Stomach smooth muscle (tissue), 2 donors: ENCODE measurements at regions not wholly inside any gene's neighbourhood (a gene's known extent, or its start where the extent isn't known, plus 50 kb on each side); places are given as distances from the start of the nearest gene placed in this dataset.

Experiments used
- H3K27ac ChIP-seq: one replicate; pipeline ENCODE4 v1.7.0; 2013; ENCODE audit warnings: mild to moderate bottlenecking, low read length, inconsistent platforms
- H3K27me3 ChIP-seq, 2 donors: one replicate each; pipeline ENCODE4 v1.7.0; 2013; ENCODE audit warnings: low read length in 2 of 2; ENCODE audit not compliant: insufficient read depth in 2 of 2, control insufficient read depth in 1 of 2
- H3K36me3 ChIP-seq, 2 donors: one replicate each; pipeline ENCODE4 v1.7.0; 2013; ENCODE audit warnings: low read length in 2 of 2; ENCODE audit not compliant: control insufficient read depth in 2 of 2, insufficient read depth in 2 of 2
- H3K4me1 ChIP-seq: one replicate; pipeline ENCODE4 v1.7.0; 2013; ENCODE audit warnings: low read length; ENCODE audit not compliant: control insufficient read depth, insufficient read depth
- H3K4me3 ChIP-seq, 2 donors: one replicate each; pipeline ENCODE4 v1.7.0; 2013; ENCODE audit warnings: low read length in 2 of 2
- H3K9ac ChIP-seq, 2 donors: one replicate each; pipeline ENCODE4 v1.7.0; 2013; ENCODE audit warnings: low read length in 2 of 2, mild to moderate bottlenecking in 1 of 2
- H3K9me3 ChIP-seq, 2 donors: one replicate each; pipeline ENCODE4 v1.7.0; 2013; ENCODE audit warnings: low read length in 2 of 2; ENCODE audit not compliant: control insufficient read depth in 2 of 2
- donor health status: healthy.
- donor health status: Pancreatic carcinoma.

DNA sequence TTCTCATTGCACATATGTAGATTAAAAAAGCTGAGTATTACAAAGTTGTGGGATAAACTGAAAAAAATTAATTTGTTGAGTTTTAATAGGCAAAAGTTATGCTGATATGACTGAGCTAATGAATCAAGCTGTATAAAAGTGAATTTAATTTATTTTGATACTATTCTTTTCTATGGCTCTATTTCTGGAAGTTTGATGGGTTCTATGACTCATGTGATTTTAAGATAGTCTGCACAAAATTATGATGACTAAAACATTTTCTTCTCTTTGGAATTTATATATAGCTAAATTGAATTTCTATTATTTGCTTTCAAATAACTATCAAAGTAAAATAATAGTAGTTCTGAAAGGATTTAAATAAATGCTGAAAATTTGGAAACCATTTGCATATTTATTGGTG, 71.0 kb upstream of the MMADHC start:
- H3K27me3 ChIP-seq: no peaks in the 10 kb centered on the region
- no peaks in the 10 kb centered on the region for H3K4me1 ChIP-seq
- H3K36me3 ChIP-seq: no peaks in the 10 kb centered on the region
- no peaks in the 10 kb centered on the region for H3K9me3 ChIP-seq
- H3K4me3 ChIP-seq: no peak overlapping the region
- no peak overlapping the region for H3K9ac ChIP-seq
- no peak overlapping the region for H3K27ac ChIP-seq

DNA sequence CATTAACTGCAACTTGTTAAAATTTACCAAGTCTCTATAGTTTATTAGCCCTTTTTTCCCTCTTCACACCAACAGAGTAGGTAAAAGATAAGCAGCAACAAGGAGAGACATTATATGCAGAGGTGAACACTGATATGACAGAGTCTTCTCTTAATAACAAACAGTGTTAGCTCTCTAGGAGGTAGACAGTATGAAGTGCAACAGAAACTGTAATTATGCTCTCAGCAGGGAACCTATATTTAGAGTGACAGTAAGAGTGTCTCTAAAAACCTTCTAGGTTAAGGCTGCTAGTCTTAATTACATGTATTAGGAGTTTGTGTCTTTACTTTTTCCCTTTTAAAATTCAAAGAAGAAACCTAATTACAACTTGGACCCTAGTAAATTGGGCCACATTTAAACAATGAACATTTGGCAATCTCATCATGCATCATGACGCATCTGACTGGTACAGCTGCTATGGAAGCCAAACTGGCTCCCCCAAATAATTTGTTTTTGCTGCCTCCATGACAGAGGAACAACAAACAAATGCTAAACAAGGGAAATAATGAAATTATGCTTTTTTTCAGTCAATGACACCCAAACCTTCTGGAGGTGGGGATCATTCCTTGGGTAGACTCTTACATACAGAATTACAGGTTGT, 69.9 kb upstream of the MMADHC start:
- no peak overlapping the region for H3K4me3 ChIP-seq
- no peaks in the 10 kb centered on the region for H3K27me3 ChIP-seq
- no peaks in the 10 kb centered on the region for H3K36me3 ChIP-seq
- no peaks in the 10 kb centered on the region for H3K4me1 ChIP-seq
- no peak overlapping the region for H3K9ac ChIP-seq
- no peaks in the 10 kb centered on the region for H3K9me3 ChIP-seq
- no peak overlapping the region for H3K27ac ChIP-seq

DNA sequence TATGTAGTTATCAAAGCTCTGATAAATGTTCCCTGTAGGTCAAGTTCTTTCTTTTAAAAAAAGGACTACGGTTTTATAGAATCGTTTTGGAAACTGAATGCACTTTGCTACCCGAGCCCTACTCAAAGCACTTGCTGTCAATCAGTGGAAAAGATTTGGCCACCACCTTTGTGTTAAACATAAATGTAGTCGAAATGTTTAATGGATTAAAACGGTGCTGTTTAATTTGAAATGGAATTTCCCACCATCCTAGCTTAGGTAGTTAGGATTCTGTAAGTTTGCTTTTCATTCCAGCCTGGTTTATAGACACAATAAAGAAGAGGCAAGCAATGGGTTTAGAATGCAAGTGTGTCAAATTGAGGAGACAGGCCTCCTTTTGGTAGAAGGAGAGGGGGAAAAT, 69.4 kb upstream of the MMADHC start:
- Histone ChIP-seq H3K9ac (no peak overlapping the region), H3K36me3 (no peaks in the 10 kb centered on the region), H3K27ac (no peak overlapping the region), H3K27me3 (no peaks in the 10 kb centered on the region), H3K9me3 (no peaks in the 10 kb centered on the region), H3K4me3 (no peak overlapping the region), H3K4me1 (no peaks in the 10 kb centered on the region)

DNA sequence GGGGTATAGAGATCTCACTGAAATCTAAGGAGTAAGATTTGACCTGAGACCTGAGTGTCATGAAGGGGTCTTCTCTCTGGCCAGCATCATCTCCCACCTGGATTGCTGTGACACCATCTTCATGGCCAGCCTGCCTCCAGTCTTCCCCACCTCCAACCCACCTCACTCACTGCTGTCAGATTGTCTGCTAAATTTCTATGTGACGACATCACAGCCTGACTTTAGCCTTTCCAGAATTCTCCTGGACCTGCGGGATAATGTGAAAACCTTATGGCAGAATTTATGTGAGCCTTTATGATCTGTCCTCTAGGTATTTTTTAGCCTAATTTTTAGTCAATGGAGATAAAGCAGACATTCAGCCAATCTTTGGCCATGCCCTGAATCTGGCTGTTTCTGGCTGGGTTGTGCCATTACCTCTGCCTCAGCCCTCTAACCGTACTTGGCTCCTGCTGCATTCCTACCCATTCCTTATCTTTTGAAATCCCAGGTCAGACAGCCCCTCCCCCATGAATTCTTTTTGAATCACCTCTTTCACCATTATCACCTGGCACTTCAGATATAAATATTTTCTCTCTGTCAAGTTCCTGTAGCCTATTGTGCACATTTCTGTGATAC, 66.4 kb upstream of the MMADHC start:
- Histone ChIP-seq H3K27ac (no peak overlapping the region), H3K27me3 (no peaks in the 10 kb centered on the region), H3K4me3 (no peak overlapping the region), H3K4me1 (no peaks in the 10 kb centered on the region), H3K9ac (no peak overlapping the region), H3K9me3 (no peaks in the 10 kb centered on the region), H3K36me3 (no peaks in the 10 kb centered on the region)

DNA sequence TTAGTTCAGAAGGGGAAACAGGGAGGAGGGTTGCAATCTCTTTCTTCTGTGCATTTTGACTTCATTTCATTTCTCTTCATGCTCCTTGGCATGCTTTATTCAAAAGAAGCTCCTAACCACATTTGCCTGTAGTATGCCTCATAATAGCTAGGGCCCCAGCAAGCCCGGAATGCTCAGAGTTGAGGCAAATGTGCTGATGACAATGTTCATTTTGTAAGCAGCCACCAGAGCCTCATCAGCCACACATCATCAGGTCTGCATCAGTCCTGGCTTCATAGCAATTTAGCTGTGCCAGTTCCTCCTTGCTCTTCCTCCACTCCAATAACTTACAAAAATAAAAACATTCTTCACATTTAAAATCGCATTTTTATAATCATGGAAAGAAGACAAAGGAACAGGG, 65.4 kb upstream of the MMADHC start:
- Histone ChIP-seq H3K27me3 (no peaks in the 10 kb centered on the region), H3K9ac (no peak overlapping the region), H3K4me1 (no peaks in the 10 kb centered on the region), H3K27ac (no peak overlapping the region), H3K9me3 (no peaks in the 10 kb centered on the region), H3K36me3 (no peaks in the 10 kb centered on the region), H3K4me3 (no peak overlapping the region)

DNA sequence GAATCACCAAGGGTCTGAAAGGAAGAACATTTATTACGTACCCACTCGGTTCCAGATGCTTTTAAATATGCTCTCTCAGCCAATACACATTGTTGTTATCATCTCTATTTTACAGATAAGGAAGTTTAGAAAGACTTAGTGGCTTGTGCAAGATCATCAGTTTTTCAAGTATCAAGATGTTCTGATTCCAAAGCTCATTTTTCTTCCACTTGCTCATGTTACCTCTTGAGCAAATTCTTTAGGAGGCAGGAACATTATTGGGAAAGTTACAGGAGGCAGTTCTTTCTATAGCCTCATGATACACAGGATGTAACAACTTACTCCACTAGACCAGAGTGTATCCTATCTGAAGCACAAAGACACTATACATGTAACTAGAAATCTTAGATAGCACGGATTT, 65.0 kb upstream of the MMADHC start:
- Histone ChIP-seq H3K9ac (no peak overlapping the region), H3K4me1 (no peaks in the 10 kb centered on the region), H3K9me3 (no peaks in the 10 kb centered on the region), H3K4me3 (no peak overlapping the region), H3K36me3 (no peaks in the 10 kb centered on the region), H3K27ac (no peak overlapping the region), H3K27me3 (no peaks in the 10 kb centered on the region)

DNA sequence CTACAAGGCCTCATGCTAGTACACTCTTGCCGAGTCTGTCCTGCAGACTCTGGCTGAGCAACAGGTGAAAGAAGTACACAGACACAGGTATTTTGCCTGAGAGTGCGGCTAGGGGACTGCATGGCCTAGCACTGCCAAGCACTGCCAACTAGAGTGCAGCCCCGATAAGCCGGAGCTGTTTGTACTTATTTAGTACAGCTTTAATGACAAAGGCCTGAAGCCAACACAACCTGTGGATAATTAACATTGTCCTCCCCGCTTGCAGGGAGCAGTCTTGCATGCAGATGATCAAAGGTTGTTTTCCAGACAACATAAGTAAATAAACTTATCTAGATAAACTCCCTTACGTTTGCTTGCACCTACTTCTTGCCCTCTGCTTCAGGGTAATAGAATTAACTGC, 63.7 kb upstream of the MMADHC start:
- no peak overlapping the region for H3K9ac ChIP-seq
- H3K9me3 ChIP-seq: no peaks in the 10 kb centered on the region
- no peaks in the 10 kb centered on the region for H3K36me3 ChIP-seq
- H3K4me1 ChIP-seq: no peaks in the 10 kb centered on the region
- H3K4me3 ChIP-seq: no peak overlapping the region
- H3K27ac ChIP-seq: no peak overlapping the region
- no peaks in the 10 kb centered on the region for H3K27me3 ChIP-seq

DNA sequence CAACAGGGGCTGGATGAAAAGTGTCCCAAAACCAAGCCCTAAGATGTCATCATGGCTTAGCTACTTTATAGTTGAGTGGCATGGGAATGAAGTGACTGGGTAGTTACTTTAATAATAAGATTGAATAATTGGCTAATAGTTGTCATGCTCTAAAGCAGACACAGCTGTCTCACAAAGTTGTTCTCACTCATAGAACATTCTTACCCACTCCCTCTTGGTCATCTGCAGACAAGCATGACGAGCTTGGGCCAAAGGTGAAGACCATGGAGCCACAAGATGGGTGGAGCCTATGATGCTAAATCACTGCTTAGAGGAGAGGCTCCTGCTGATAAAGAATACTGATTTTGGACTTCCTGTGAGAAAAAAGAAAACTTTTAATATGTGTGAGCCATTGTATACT, 62.4 kb upstream of the MMADHC start:
- Histone ChIP-seq H3K4me3 (no peak overlapping the region), H3K9ac (no peak overlapping the region), H3K4me1 (no peaks in the 10 kb centered on the region), H3K9me3 (no peaks in the 10 kb centered on the region), H3K27ac (no peak overlapping the region), H3K27me3 (no peaks in the 10 kb centered on the region), H3K36me3 (no peaks in the 10 kb centered on the region)

DNA sequence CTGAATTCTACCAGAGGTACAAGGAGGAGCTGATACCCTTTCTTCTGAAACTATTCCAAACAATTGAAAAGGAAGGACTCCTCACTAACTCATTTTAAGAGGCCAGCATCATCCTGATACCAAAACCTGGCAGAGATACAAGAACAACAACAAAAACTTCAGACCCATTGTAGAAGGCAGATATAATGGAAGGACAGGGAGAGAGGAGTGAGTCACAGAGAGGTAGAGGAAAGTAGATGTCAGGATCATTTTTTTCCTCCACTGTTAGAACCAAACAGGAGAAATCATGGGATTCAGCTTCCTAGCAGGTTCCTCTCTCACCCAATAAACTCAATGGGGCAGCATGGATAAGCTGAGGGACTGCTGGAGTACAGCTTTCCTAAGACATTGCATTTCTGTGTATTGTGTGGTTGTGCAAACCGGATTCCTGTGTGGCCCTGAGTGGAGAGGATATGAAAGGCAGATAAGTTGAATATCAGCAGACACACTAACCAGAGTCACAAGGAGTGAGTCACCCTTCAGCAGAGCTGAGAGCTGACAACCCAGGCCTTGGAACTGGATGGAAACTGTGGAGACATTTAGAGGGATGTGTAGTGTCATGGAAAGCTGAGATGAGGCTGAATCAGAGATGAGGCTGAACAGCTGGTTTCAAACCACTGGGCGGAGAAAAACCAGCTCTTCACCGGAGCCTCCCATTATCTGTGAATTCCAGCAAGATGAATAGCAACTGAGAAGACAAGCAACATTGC, 60.9 kb upstream of the MMADHC start:
- H3K27ac ChIP-seq: no peak overlapping the region
- no peaks in the 10 kb centered on the region for H3K36me3 ChIP-seq
- no peak overlapping the region for H3K4me3 ChIP-seq
- no peak overlapping the region for H3K9ac ChIP-seq
- no peaks in the 10 kb centered on the region for H3K27me3 ChIP-seq
- H3K4me1 ChIP-seq: no peaks in the 10 kb centered on the region
- no peaks in the 10 kb centered on the region for H3K9me3 ChIP-seq

DNA sequence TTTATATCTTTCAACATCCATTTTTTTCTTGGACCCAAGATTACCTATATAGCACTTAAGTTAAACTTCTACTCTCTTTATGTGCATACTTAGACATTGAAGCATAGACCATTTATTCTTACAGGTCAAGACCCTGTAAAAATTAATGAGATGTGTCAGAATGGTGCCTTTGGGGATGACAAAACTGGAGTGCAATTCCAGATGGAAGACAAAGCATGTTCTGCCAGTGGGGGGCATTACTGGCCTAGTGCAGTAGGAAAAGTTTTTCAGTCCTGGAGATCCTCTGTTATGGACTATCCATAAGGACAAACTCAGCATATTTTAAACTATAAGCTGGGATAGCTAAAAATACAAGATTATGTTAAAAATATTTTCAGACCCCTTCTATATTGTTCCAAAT, 57.8 kb upstream of the MMADHC start:
- Histone ChIP-seq H3K9ac (no peak overlapping the region), H3K36me3 (no peaks in the 10 kb centered on the region), H3K9me3 (no peaks in the 10 kb centered on the region), H3K4me1 (no peaks in the 10 kb centered on the region), H3K4me3 (no peak overlapping the region), H3K27ac (no peak overlapping the region), H3K27me3 (no peaks in the 10 kb centered on the region)
